NCI-H82 (cell line): ENCODE measurements at regions not wholly inside any gene's neighbourhood (a gene's known extent, or its start where the extent isn't known, plus 50 kb on each side); places are given as distances from the start of the nearest gene placed in this dataset.

ENCODE experiments used
- DNase-seq: peaks from one replicate; lab custom pipeline; 2025; lab: John Stamatoyannopoulos, UW

DNA sequence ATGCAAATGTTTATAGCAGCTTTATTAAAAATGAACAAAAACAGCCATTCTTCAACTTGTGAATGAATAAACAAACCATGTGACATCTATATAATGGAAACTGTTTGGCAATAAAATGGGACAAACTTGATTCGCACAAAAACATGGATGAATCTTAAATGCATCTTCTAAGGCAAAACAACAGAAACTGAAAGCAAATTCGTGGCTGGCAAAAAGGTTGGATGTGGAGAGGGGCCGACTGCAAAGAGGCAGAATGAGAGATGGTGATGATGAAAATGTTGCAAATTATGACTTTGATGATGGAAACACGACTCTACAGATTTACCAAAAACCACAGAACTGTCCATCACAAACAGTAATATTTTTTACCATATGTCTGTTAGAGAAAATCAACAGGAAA lies 327.0 kb upstream of the NR5A2 start:
- DNase-seq, result no peak

DNA sequence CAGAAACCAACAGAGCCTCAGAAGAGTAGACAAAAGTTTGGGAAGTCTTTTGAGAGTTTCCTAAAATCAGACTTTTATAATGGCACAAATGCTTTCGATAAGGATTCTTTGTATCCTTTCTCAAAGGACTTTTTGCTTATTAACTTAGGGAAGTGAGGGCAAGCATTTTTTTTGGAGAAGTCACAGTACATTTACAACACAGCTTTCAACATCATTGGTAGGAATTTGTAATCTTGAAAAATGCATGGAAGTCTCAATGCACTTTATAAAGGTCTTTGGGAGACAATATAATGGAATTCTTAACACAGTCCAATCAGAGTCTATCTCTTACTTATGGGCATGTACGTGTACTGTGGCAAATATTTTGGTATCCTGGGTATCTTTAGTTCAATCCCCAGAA lies 325.8 kb upstream of the NR5A2 start:
- DNase-seq, result no peak

DNA sequence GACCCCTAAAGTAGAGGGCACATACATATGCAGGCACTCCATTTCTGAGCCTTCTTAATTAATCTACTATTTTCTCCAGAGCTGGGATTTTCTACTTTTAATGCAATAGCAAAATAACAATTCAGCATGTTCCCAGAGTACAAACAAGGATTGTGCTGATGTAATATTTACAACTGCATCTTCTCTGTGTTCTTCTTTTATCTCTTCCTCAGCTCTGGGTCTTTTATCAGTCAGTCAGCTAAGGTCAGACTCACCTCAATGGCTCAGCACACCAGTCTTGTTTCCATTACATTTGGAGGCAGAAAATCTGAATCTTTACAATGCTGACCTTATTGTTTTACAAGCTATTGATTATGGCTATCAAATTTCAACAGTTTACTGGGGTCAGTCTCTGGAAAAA lies 323.3 kb upstream of the NR5A2 start:
- no peak for DNase-seq

DNA sequence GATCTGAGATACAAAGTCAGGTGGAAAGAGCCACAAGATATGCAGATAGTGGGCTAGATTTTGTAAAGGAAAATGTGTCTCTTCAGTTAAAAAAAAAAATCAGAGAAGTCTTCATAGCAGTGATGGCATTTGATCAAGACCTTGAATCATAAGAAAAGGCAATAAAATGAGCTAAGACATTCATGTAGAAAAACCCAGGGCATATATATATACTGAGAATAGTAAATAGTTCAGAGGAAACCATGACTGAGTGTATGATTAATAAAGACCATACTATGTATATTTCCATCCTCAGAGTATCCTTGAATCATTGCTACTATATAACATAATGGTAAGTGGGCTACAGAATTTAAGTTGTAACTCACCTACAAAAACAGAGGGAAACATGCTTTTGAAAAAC lies 321.7 kb upstream of the NR5A2 start:
- DNase-seq, result no peak

DNA sequence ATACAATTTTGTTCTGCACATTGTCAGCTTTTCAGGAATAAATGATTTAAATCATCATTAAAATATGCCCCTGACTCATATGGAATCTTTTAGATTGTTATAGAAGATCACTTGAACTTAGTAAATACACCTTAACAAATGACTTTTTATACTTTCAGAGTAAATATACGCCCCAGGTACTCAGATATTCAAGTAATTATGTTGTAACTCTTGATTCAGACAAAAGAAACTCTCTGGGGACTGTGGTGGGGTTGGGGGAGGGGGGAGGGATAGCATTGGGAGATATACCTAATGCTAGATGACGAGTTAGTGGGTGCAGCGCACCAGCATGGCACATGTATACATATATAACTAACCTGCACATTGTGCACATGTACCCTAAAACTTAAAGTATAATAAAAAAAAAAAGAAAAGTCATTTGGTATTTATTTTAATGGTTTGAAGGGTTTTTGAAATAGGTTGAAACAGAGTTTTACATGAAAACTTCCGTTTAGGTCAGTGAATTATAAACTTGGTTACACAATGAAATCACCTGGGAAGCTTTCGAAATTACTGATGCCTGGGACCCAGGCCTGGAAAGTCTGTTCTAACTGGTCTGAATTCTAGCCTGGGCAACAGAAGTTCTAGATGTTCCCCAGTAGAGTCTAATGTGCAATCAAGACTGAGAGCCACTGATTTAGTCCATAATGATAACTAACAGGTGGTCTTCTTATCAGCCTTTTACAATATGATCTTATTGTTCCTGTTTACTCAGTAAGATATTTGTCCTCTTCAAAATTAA lies 320.5 kb upstream of the NR5A2 start:
- no peak for DNase-seq

DNA sequence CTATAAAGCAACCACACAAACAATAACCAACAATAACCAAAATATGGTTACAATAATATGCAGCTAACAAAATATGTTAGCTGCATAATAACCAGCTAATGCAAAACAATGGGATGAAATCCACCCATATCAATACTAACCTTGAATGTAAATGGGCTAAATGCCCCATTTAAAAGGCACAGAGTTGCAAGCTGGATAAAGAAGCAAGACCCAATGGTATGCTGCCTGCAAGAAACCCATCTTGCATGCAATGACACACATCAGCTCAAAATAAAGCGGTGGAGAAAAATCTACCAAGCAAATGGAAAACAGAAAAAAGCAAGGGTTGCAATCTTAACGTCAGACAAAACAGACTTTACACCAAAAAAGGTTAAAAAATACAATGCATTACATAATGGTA lies 316.5 kb upstream of the NR5A2 start:
- DNase-seq, result no peak

DNA sequence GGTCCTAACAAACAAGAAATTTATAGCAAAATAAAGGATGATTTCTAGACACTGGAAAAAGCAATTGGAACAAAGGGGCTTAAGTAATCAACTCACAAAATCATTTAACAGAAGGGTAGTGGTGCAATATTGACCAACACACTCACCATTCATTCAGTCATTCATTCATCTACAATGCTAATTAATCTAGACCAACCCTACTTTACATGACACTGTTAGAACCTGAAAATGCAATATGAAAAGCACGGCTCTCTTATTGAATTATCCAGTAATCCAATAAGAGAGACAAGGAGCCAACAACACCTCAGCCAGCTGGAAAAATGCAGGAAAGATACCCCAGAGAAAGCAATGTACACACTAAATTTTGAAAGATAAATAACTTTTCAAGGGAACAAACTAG lies 310.8 kb upstream of the NR5A2 start:
- DNase-seq, result peak; percentile 18

DNA sequence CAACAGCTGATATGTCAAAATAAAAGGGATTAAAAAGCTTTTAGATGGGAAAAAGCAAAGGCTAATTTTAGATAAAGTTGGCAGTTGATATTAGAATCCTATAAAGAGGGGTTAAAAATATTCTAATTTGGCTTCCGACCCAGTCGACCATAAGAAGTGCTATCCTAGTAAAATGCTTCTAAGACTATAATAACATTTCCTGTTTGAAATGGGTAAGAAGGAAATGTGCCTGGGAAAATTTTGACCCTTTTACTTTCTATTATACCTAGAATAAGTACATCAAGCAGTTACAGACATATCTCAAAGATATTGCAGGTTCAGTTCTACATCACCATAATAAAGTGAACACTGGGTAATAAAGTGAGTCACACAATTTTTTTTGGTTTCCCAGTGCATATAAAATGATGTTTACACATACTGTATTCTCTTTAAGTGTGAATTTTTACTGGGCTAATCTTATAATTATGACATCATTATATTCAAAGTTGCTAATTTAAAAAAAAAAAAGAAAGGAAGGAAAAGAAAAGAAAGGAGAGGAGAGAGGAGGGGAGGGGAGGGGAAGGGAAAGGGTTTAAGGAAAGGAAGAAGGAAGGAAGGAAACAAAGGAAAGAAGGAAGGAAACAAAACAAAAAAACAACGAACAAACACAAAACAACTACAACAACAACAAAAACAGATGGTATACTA lies 308.2 kb upstream of the NR5A2 start:
- DNase-seq, result no peak

DNA sequence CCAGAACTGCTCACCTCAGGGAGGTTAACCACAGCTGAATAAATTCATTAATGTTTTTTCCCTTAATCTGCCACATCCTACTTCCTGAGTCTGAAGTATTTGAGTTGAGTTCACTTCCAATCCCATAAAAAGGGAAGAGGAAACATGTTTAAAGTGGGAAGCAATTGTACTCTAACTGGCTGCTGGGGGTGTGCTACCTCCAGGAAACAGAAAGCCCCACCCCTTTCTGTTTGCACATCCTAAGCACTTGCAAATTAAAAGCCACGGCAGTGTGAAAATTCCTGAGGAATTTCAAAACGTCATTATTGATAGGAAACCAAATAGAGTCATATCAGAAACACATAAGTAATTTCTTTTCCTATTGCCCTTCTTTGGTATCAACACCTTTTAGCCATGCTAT lies 307.0 kb upstream of the NR5A2 start:
- DNase-seq, result no peak

DNA sequence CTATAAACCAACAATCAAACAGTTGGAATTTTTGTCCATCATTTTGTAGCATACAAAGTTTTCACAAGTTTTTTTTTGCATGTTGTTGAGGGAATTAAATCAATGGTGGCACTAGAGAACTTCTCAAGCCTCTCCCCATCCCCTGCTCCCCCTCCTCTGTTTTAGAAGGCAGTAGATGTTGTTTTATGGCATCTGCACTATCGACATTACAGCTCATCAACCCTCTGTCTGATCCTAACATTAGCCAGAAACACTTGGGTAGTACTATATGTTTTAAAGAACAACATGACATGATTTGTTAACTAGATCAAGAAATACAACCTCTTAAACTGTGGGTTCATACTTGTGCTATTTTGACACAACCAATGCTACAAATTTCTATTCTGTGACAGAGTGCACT lies 306.5 kb upstream of the NR5A2 start:
- no peak for DNase-seq

DNA sequence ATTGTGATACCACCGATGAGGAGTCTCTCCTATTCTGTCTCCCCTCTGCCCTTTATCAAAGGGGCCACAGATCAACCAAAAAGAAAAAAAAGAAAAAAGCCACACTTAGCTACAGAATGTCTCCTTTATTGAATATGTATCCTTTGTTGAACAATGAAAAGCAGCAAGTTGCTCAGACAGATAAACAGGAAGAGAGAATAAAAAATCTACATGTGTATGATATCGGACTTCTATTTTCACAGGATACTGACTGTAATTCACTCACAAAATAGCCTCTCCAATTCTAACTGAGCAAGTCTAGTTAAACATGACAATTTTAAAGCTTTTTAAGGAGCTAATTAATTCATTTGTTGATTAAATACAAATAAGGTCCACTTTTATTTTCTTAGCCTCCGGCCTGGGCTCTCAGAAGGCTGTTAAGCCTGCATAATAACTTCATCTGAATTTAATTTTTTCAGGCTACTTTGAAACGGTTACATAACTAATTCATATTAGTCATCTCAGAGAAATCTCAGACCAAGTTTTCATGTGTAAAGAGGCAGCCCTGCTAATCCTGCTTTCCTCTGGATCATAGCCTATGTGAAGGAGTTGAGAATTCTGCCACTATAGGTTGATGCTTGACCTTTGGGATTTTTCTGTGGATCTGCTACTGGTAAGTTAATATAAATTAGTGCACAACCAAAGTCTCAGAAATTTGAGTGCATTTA lies 304.1 kb upstream of the NR5A2 start:
- DNase-seq, result no peak

DNA sequence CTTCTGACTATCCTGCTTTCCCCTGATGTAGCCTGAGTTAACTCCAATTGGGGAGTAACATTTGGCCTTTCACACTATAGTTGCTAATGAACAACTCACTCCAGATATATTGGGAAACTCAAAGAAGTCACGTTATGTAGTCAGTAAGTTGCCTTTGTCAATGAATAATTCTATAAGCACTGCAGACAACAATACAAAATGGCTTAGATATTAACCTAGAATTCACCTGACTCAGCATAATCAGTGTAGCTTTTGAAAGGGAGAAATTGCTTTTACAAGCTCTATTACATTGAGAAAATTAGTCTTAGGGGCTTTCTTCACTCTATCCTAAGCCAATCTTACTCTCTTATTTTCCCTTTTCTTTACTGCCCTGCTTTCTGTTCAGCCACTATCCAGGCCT lies 303.5 kb upstream of the NR5A2 start:
- no peak for DNase-seq

DNA sequence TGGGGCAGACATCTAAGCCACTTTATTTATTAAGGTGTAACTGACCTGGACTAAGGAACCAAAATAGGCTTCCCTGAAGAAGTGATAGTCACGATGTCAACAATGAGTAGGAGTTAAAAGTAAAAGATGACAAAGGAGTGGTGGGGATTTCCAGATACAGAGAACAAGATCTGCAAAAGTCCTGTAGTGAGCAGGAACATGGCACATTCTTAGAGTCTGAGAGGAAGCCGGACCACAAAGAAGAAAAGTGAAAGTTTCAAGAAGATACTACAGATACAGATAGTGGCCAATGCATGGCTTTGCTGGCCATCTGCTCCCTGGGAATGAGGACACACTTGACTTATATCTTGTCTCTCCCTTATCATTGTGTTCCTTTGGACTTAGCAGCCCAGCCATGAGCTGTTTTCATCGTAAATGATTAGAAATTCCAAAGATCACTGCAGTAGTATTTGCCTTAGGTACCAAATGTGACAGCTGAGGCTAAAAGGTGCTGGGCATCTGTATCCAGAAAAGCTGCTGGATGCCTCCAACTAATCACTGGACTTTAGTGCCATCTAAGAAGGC lies 302.4 kb upstream of the NR5A2 start:
- no peak for DNase-seq

DNA sequence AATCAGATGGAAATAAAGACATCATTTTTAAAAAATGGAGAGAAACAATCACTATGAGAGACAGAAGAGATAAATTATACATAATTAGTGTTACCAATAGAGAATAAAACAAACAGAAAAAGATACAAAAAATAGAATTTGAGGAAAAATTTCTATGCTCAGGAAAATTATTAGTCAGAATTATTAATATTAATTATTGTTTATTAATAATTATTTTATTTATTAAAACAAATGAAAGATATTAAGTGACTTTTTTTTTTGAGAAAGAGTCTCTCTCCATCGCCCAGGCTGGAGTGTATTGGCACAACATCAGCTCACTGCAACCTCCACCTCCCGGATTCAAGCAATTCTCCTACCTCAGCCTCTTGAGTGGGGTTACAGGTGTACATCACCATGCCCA lies 299.8 kb upstream of the NR5A2 start:
- no peak for DNase-seq

DNA sequence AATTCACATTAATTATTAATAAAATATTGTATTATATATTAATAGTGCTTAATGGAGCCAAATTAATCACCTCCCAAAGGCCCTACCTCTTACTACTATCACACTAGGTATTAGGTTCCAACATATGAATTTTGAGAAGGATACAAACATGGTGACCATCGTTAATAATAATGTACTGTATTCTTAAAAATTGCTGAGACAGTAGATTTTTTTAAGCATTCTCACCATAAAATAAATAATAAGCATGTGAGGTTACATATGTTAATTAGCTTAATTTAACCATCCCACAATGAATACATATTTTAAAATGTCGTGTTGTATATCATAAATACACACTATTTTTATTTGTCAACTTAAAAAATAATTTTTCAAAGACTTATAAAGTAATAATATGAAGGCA lies 299.2 kb upstream of the NR5A2 start:
- DNase-seq, result no peak

DNA sequence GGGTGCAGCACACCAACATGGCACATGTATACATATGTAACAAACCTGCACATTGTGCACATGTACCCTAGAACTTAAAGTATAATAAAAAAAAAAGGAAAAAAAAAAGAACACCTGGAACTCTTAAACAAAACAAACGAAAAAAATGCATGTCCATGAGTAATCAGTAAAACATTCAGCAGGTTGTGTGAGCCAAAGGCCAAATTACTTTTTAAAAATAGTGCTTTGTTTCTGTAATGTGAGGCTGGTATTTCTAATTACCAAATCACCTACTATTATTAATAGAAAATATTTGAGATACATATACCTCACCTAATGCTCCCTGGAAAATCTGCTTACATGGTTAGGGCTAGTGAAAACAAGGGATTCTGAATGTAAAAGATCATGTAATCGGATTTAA lies 294.4 kb upstream of the NR5A2 start:
- DNase-seq, result no peak

DNA sequence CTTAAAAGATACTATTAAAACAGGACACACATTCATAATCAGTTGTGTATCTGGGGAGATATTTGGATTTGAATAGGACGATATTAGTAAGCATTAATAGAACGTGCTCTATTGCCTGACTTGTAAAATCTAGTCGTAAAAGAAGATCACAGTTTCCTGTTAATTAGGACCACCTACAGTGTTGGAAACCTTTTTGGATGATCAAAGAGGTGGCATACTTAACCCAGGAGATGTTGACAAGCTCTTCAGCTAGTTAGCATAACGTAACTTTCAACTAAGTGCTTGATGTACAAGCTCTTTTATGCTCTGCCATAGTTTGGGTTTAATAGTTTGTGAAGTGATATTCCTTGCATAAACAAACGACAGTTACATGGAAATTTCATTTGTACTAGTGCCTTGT lies 293.3 kb upstream of the NR5A2 start:
- no peak for DNase-seq

DNA sequence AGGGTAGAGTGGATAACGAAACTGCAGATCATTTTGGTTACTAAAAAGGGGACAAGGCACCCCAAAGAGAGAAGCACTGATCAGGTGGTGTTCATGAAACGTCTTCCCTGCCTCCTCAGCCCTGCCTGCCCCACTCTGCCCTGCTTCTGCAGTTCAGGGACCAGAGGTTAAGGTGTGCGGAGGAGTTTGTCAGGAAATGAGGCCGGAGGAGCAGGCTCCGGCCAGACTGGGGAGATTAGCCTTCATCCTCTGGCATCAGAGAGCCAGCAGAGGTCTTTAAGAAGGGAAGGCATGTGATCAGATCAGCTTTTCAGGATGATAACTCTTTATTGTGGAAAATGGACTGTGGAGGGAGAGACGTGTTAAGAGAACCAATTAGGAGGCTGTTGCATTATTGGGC lies 291.9 kb upstream of the NR5A2 start:
- peak; percentile 16 for DNase-seq

DNA sequence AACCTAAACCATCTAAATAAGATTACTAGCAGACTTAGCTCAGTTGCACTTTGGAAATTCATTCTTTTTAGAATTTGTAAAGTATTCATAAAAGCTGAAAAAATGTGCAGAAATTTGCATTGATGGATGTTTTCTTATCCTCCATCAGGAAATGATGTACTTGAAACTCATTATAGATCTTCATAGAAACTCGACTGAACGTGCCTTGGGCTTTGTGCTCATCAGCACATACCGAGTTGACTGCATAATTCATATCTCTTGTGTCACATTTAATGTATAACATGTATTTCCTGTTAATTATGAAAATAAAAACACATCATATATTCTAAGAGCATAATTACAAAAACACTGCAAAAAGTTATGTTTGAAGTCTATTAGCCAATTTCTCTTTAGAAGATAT lies 290.9 kb upstream of the NR5A2 start:
- DNase-seq, result no peak

DNA sequence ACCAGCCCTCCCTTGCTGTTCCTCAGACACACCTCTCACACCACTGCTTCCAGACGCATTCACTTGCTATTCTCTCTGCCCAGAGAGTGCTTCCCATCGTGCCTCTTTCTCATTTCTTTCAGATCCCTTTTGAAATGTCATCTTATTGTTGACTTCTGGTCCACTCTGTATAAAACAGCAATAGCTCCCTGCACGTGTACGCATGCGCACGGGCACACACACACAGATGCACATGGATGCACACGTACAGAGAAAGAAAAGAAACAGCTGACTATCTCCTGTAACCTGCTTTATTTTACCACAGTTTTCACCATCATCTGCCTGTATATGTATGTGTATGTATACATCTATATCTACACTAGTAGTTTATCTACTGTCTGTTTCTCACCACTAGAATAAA lies 285.9 kb upstream of the NR5A2 start:
- DNase-seq, result no peak

DNA sequence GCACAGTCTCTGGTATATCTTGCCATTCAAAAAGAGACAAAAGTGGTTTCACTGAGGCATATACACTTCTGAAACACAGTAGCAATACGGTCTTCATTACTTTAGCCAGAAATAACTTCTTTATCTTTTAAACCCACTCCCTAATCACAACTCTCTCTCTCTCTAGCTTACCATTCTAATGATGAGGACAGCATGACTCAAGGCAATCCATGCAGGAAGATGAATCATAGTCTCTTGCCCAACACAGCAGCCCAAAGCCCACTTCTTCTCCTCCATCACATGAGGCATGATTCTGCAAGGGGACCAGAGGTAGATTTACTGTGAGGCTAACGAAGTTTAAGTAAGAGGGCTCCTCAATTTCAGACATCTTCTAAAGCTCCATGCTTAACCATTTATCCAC lies 285.0 kb upstream of the NR5A2 start:
- DNase-seq, result no peak

DNA sequence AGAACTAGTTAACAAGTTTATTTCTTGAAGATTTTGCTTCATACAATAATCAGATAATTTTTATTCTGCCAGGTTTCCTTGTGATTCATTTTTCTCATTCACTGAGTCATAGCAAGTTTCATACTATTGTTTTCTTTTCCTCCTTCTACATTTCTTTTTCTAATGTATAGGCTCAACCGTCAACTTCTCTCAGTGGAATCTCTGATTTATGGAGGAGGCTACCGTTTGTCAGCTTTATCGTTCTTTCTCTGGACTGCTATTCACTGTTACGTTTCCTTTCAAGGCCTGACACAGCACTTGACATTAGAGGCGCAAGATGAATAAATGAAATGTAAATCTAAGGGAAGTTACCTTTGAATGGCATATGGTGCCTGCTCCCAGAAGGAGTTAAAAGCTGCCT lies 284.3 kb upstream of the NR5A2 start:
- DNase-seq, result no peak
